GM12878 (cell line): ENCODE measurements at regions not wholly inside any gene's neighbourhood (a gene's known extent, or its start where the extent isn't known, plus 50 kb on each side); places are given as distances from the start of the nearest gene placed in this dataset.

Source experiments
- EZH2 ChIP-seq: IDR thresholded peaks from 2 replicates; pipeline ENCODE4 v1.6.1; 2012; ENCODE audit warnings: low read depth, mild to moderate bottlenecking, control low read depth, inconsistent platforms, low read length, borderline replicate concordance; ENCODE audit not compliant: control insufficient read depth
- SMC3 ChIP-seq: IDR thresholded peaks from 2 replicates; pipeline ENCODE4 v1.6.1; 2011; ENCODE audit warnings: low read length, improper control_type of control experiment, borderline replicate concordance
- TF ChIP-seq, protein P1 (sequence below), 3 experiments: IDR thresholded peaks in 2 of 3; conservative IDR thresholded peaks in 1 of 3; 2 replicates each; pipeline ENCODE4 v1.5.1; 2011; ENCODE audit warnings: low read depth in 3 of 3, low read length in 3 of 3, mild to moderate bottlenecking in 3 of 3, control low read depth in 2 of 3, moderate library complexity in 2 of 3, inconsistent platforms in 1 of 3, mixed read lengths in 1 of 3; ENCODE audit not compliant: control insufficient read depth in 2 of 3, insufficient read depth in 1 of 3; ENCODE audit errors: extremely low read depth in 1 of 3

DNA sequence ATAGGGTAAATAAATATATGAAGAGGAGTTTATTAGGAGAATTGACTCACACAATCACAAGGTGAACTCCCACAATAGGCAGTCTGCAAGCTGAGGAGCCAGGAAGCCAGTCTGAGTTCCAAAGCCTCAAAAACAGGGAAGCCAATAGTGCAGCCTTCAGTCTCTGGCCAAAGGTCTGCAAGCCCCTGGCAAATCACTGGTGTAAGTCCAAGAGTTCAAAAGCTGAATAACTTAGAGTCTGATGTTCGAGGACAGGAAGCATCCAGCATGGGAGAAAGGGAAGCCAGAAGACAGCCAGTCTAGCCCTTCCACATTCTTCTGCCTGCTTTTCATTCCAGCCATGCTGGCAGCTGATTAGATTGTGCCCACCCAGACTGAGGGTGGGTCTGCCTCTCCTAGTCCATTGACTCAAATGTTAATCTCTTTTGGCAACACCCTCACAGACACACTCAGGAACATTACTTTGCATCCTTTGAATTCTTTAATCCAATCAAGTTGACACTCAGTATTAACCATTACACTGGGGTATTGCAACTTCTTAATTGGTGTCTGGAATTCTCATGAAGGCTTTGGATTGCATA, 736.5 kb upstream of the LMO3 start:
- TF ChIP-seq SMC3 (no peak), EZH2 (no peak)
- TF ChIP-seq, protein P1, sequence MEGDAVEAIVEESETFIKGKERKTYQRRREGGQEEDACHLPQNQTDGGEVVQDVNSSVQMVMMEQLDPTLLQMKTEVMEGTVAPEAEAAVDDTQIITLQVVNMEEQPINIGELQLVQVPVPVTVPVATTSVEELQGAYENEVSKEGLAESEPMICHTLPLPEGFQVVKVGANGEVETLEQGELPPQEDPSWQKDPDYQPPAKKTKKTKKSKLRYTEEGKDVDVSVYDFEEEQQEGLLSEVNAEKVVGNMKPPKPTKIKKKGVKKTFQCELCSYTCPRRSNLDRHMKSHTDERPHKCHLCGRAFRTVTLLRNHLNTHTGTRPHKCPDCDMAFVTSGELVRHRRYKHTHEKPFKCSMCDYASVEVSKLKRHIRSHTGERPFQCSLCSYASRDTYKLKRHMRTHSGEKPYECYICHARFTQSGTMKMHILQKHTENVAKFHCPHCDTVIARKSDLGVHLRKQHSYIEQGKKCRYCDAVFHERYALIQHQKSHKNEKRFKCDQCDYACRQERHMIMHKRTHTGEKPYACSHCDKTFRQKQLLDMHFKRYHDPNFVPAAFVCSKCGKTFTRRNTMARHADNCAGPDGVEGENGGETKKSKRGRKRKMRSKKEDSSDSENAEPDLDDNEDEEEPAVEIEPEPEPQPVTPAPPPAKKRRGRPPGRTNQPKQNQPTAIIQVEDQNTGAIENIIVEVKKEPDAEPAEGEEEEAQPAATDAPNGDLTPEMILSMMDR (IDR thresholded peaks at IDR 0.05 in 2 of 3, conservative IDR thresholded peaks at IDR 0.05 in 1 of 3; ENCODE audit: control insufficient read depth in 2 of 3, extremely low read depth in 1 of 3, insufficient read depth in 1 of 3, low read depth in 3 of 3, low read length in 3 of 3): no peak
